GM18502 (cell line): ENCODE measurements at regions not wholly inside any gene's neighbourhood (a gene's known extent, or its start where the extent isn't known, plus 50 kb on each side); places are given as distances from the start of the nearest gene placed in this dataset.

Experiments used
- ATAC-seq: cut with Tn5 transposase; IDR thresholded peaks from one replicate; pipeline ENCODE4 v1.9.1; 2021; ENCODE audit warnings: mild to moderate bottlenecking; ENCODE audit not compliant: unreplicated experiment, poor library complexity

GRCh38 chr22:49133541-49133940 lies 694.1 kb downstream of the BRD1 start:
- no peak for ATAC-seq

DNA sequence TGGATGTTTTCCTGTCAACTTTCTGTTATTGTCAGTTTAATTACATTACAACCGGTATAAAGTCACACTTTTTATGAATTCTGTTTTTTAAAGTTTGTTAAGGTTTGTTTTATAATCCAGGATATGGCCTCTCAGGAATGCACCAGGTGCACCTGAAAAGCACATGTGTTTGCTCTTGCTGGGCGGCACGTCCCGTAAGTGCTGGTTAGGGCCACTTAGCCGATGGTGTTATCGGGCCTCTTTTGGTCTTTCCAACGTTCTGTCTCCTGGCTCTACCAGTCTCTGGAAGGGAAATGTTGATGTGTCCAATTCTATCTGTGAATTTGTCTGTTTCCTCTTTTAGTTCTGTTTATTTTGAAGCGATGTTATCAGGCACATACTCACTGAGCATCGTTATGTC lies 695.7 kb downstream of the BRD1 start:
- ATAC-seq = no peak

- ATAC-seq = no peak
Measured at GRCh38 chr22:49129736-49130135, 697.9 kb downstream of the BRD1 start.

DNA sequence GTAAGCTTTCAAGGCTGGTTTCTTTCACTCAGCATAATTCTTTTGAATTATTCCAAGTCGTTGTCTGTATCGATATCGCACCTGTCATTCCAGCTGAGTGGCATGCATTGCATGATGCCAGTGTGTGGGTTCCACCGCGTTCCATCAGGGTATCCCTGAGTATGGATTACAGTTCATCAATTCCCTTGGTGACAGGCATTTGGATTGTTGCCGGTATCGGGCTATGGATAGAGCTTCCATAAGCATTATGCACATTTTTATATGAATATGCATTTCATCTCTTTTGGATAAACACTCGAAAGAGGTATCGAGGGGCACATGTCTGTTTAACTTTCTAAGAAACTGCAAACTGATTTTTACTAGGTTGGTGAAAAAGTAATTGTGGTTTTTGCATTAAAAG lies 698.8 kb downstream of the BRD1 start:
- ATAC-seq = no peak

- no peak for ATAC-seq
Measured at GRCh38 chr22:49124608-49125007, 703.1 kb downstream of the BRD1 start.

- no peak for ATAC-seq
Measured at GRCh38 chr22:49123621-49124192, 704.0 kb downstream of the BRD1 start.

- ATAC-seq = no peak
Measured at GRCh38 chr22:49119551-49119952, 708.1 kb downstream of the BRD1 start.

- ATAC-seq = no peak
Measured at GRCh38 chr22:49118065-49118464, 709.6 kb downstream of the BRD1 start.

- no peak for ATAC-seq
Measured at GRCh38 chr22:49117486-49117885, 710.2 kb downstream of the BRD1 start.

GRCh38 chr22:49116486-49117120 lies 711.1 kb downstream of the BRD1 start:
- no peak for ATAC-seq

DNA sequence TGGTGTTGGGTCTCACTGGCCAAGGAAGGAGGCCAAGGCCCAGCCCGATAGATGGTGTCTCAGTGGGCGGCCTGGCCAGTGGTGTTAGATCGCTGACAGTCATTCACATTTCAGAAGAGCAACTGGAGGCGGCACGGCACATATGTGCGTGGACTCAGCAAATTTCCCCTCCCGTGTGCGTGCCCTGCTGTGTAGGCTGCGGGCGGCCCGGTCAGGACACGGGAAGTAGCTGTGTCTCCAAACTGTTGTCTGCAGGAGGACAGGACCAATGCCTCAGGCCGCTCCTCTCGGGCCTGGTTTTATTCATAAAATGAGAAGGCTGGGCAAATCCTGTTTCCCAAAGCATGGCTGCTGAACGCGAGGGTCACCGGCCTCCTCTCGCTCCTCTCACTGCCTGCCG lies 711.7 kb downstream of the BRD1 start:
- ATAC-seq = no peak

DNA sequence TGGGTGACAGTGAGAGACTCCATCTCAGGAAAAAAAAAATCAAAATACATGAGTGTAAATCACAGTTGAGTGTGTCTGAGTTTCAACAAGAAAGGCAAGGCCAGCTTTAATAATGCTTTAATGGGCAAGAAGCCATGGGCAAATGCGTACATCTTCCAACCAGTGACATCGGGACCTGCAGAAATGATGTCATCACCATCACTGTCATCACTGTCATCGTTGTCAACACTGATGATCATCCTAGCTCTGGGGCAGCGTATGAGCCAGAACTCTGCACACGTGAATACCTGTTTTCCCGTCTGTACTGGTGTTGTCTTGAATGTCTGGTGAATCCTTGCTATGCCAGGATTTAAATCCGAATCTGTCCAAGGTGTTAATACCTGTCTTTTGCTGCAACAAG lies 712.5 kb downstream of the BRD1 start:
- ATAC-seq = no peak

GRCh38 chr22:49113758-49114157 lies 713.9 kb downstream of the BRD1 start:
- no peak for ATAC-seq

DNA sequence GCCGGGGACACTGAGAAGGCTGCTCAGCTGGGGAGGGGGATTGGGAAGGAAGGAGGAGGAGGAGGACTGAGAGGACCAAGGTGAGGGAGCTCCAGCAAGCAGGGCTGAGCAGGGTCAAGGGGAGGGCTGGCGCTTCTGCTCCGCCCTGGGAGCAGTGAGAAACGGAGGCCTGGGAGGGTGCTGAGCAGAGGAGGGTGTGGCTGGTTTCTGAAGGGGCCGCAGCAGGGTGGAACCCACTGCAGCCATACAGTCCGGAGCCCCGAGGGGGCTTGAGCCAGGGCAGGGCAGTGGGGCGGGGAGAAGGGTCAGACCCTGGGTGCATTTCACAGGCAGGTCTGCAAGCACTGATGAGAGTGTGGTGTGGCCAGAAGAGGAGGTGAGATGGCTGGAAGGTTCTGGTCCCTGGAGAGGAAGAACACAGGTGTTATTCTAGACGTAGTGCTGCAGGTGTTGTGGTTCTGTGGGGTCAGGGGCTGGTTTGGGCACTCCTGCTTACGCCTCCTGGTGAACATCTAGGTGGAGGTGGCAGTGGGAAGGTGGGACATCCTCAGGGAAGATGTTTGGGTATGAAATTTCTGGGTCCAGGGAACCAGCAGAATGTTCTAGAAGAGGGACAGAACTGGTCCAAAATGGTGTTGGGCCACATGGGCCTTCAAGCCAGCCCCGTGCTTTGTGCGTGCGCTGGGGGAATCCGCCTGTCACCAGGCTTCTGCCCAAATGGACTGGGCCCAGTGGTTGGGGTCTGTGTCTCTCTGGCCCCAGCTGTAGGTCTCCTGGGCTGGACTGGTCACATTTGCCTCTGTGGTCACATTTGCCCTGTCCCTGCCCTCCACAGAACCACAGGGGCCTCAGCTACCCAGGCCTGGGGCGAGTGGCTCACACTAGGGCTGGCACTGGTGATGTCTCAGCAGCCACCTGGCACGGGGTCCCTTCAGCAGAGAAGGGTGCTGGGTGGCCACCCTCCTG lies 714.7 kb downstream of the BRD1 start:
- no peak for ATAC-seq

GRCh38 chr22:49112176-49112575 lies 715.5 kb downstream of the BRD1 start:
- no peak for ATAC-seq

DNA sequence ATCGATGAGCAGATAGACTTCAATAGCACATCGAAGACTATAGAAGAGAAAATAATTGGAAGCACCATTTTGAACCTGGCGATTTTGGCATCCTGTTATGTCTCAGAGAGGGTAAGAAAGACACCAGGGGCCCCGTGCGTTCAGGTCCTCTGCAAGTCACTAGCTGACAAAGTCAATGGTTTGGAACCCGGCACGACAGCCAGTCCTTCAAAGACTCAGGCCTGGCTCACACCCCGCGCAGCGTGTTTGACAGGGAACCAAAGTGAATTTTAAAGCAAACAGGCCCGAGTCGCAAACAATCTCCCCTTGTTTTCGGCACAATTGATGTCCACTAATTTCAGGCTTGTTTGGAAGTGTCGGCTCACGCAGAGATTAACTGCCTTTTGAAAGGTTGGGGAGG lies 716.6 kb downstream of the BRD1 start:
- no peak for ATAC-seq

DNA sequence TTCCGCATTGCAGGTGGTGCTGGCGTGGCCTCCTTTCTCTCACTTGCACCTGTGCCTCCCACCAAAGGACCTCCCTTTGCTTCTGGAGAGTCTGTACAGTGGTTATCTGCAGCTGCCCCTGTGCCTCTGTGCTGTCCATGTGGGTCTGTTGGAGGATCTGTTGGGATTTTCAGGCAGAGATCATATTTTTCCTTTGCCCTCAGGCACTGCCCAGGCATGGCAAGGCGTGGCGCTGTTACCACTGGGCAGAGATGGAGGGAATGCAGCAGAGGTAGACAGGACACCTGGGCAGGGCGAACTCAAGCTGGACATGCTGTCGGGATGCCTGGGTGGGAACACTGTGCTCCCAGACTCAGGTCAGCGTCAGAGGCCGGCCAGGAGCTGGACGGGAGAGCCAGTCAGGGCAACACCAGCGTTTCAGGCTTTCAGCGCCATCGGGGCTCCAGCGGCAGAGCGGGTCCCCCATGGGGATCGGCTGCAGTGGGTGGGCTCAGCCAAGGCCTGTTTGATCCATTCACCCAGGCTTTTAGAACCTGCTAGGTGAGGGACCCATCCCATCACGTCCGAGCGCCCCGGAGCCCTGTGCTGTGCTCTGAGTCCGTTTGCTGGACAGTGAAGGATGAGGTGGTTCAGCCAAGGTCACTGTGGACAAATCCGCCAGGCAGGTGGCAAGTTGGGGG lies 718.9 kb downstream of the BRD1 start:
- no peak for ATAC-seq

GRCh38 chr22:49107961-49108530 lies 719.6 kb downstream of the BRD1 start:
- ATAC-seq = no peak

DNA sequence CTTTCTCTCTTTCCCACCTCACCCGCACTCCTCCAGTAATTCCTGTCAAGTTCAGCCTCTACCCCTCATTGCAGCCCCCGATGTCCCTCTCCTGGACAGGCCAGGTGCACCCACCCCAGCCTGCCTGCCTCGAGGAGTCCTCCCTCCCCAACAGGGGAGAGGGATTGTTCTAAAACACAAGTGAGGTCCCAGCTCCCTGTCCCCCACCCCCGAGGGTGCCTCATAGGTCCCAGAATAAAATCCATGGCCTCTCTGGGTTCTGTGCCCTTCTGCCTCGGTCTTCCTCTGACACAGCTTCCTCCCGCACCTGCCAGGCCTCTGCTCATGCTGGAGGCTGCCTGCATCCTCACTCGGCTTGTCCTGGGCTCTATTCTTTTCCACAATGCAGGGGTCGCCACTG lies 720.1 kb downstream of the BRD1 start:
- ATAC-seq = no peak

DNA sequence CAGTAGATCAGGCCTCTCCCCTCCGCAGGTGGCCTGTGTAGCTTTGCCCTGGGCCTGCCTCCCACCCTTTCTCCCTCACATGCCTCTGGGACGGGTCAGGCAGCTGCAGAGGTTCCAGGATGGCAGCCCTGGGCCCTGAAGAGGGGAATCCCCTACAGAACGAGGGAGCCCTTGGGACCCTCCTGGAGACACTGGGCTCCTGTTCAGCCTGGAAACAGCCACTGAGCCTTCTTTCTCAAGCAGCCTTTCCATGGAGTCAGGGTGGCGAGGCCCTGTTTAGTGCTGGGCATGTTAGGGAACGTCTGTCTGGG lies 720.9 kb downstream of the BRD1 start:
- ATAC-seq = no peak
